Stimulated activated CD4-positive, alpha-beta T cell treated with anti-CD3 and anti-CD28 coated beads, Interleukin-15, amount 100 ng/mL, for 24 hours (primary cell): ENCODE measurements at regions not wholly inside any gene's neighbourhood (a gene's known extent, or its start where the extent isn't known, plus 50 kb on each side); places are given as distances from the start of the nearest gene placed in this dataset.
"Not testable (repeated sequence)": the region's sequence is repeated elsewhere in the genome, so short reads cannot be mapped to it uniquely, and the experiment has no call there.

Experiments
- DNase-seq: peaks from one replicate; pipeline ENCODE4 v3.0.0-alpha.2; 2020

DNA sequence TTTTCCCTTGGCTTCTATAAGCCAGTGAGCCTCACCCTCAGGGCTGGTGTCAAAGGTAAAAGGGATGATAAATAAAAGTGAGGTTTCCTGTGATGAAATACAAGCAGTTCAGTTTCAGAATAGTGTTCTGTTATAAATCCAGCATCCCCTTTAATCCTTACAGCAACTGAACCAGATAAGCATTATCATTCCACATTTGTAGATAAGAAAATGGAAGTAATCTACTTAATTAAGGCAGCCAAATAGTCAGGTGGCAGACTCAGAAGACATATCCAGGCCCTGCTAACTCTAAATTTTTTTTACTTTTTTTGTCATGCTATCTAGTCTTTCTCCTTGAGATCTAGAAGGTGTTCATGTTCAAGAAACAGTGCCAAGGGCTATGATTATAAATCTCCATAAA lies 99.4 kb upstream of the SOX21 start:
- DNase-seq: no peak

DNA sequence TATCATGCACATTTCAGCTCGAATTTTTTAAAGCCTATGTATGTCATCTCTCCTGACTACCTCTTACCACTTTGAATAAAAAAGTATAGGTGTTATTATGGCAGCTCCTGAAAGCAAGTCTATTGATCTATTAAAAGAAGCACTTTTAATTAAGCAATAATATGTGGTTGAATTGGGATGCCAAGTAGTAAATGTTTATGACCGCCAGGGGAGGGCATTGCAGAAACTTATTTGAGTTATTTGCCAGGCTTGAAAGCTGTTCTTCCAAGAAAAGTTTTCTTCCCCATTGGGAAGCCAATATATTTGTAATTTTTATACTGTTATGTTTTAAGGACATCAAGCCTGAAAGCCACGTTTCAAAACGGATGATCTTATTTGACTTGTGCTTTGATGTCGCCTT lies 88.1 kb upstream of the SOX21 start:
- DNase-seq: no peak

DNA sequence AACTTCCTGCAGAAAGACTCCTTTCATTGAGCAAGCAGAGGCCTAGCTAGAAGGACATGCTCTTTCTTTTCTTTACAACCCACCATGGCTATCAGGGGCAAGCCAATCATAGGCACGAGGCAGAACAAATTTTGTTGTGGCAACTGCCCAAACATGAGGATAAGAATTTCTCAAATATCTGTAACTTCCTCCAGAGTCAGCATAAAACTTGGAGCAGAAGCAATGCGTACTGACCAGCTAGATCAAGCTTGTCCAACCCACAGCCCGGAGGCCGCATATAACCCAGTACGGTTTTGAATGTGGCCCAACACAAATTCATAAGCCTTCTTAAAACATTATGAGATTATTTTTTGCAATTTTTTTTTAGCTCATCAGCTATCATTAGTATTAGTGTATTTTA lies 87.0 kb upstream of the SOX21 start:
- DNase-seq: no peak

DNA sequence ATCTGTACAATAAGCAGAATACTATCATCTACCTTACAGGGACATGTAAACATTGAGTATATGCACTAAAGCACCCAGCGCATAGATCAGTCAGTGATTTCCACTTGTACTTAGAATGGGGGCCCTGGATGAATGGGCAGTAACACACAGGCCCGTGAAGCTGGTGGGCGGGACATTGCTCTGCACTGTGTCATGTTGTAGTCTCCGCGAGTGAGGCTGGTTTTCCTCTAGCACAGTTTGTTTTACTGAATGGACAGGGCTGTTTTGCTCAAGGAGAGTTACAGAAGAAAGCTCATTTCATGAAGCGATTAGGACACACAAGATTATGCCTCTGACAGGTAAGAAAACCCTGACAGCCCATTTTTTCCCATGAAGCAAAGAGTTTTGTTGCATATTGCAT lies 86.4 kb upstream of the SOX21 start:
- DNase-seq: no peak

DNA sequence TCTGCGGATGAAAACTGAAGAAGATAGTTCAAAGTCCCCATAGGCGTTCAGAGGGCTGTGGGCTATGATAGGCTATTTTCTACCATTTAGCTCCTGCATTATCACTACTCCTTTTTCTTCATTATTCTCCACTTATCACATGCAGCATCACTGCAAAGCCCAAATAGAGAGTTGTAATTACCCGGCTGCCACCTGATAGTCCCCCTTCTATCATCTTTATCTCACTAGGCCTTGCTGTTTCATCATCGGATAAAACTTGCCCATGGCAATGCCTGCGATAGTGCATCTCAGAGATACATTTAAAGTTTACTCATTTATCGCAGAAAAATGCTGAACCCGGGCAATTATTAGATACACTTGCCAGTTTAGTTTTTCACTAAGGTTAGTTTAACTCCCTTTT lies 82.9 kb upstream of the SOX21 start:
- DNase-seq: no peak

DNA sequence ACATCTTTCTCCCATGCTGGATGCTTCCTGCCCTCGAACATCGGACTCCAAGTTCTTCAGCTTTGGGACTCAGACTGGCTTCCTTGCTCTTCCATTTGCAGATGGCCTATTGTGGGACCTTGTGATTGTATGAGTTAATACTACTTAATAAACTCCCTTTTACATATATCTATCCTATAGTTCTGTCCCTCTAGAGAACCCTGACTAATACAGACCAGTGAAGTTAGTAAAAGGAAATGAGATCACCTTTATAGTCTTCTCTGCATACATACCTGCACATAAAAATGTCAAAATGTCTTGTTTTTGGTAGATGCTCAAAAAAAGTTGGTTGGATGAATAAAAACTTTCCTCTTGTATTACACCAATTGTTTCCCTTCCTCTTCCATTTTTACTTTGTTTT lies 73.9 kb upstream of the SOX21 start:
- DNase-seq: not testable (repeated sequence)

DNA sequence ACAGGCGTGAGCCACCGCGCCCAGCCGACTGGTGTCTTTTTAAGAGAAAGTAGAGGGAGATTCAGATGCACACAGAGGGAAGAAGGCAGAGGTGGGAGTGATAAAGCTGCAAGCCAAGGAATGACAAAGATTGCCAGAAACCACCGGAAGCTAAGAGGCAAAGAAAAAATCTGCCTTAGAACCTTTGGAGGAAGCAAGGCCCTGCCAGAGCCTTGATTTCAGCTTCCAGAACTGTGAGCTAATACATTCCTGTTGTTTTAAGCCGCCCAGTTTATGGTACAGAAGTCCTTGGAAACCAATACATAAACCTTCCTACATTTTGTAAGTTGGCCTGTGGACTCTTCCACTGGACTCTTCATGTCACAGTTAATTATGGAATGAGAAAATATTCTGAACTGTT lies 71.7 kb upstream of the SOX21 start:
- no peak for DNase-seq

DNA sequence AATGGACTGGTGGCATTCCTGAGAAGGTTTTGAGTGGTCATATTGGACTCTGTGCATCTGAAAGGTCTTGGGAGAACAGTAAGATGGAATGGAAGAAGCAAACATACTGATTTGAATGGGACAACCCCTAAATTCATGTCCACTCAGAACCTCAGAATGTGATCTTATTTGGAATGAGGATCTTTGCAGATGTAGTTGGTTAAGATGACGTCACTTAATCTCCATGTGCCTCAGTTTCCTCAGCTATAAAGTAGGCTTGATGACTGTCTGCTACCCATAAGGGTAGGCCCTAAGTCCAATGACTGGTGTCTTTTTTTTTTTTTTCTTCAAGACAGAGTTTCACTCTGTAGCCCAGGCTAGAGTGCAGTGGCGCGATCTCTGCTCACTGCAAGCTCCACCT lies 71.1 kb upstream of the SOX21 start:
- no peak for DNase-seq

DNA sequence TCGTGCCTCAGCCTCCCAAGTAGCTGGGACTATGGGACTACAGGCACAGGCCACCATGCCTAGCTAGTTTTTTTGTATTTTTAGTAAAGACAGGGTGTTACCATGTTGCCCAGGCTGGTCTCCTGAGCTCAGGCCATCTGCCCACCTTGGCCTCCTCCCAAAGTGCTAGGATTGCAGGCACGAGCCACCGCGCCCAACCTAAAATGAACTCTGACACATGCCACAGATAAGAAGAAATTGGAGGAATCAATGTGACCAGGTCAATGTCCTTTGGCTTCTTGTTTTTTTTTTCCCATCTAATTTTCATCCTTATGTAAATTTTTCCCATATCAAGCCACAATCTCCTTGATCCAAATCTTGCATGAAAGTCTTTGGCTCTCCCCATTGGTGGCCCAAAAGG lies 68.1 kb upstream of the SOX21 start:
- DNase-seq: no peak

DNA sequence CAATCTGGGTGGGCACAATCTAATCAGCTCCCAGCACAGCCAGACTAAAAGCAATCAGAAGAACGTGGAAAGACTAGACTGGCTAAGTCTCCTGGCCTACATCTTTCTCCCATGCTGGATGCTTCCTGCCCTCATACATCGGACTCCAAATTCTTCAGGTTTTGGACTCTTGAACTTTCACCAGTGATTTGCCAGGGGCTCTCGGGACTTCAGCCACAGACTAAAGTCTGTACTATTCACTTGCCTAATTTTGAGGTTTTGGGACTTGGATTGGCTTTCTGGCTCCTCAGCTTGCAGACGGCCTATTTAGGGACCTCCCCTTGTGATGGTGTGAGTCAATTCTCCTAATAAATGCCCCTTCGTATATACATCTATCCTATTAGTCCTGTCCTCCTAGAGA lies 66.6 kb upstream of the SOX21 start:
- DNase-seq: no peak

DNA sequence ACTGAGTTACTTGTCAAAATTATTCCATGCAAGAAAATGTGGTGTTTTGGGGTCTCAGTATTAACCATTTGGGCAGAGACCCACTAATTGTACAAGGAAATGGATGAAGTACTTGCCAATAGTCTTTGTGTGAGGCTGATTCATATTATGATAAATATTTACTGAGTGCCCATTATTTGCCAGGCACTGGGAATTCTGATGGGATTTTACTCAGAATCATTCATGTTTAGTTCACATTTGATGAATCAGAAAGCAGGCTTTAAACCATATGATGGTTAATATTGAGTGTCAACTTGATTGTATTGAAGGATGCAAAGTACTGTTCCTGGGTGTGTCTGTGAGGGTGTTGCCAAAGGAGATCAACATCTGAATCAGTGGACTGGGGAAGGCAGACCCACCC lies 66.2 kb upstream of the SOX21 start:
- DNase-seq: no peak

DNA sequence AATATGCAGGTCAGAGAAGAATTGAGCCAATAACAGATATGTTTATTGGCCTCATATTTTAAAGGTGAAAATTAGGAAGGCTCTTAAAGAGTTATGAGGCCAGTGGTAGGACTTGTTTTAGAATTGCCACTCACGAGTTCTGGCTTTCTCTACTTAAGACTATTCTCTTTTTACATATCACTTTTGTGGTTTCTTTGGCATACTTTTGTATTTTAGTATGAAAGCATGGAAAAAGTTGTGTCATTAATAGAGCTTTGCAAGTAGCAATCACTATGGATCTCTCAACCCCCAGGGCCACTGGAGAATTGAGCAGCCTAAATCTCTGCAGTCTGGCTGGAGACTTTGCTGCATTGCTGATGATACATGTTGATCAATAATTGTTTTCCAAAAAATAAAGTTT lies 64.6 kb upstream of the SOX21 start:
- DNase-seq: no peak

DNA sequence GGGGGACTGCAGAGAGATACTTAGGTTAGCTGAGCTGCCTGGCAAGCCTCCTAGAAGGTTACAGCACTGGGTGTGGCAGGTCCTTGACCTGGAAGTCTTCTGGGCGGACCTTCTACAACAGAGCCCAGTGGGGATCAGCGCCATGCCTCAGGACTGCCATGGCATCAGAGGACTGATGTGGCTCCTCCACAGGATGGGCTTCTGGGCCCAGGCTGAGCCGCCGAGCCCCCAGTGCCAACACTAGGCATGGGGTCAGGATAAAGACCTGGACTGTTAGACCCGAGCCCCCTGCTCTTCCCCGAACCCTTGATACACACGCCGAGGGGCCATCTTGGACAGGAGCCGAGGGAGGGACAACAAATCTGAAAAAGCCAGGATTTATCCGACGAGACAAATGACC lies 64.0 kb upstream of the SOX21 start:
- DNase-seq: no peak

DNA sequence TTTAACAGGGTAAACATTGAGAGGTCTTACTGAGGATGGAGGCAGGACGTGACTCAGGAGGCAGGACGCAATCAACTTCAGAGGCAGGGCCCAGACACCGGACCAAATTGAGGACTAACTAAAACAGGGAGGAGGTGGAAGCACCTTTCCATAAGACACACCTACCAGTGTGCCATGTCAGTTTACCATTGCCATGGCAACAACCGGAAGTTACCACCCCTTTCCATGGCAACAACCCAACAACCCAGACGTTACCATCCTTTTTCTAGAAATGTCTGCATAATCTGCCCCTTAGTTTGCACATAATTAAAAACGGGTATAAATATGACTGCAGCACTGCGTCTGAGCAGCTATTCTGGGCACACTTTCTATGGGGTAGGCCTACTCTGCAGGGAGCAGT lies 53.5 kb upstream of the SOX21 start:
- no peak for DNase-seq

DNA sequence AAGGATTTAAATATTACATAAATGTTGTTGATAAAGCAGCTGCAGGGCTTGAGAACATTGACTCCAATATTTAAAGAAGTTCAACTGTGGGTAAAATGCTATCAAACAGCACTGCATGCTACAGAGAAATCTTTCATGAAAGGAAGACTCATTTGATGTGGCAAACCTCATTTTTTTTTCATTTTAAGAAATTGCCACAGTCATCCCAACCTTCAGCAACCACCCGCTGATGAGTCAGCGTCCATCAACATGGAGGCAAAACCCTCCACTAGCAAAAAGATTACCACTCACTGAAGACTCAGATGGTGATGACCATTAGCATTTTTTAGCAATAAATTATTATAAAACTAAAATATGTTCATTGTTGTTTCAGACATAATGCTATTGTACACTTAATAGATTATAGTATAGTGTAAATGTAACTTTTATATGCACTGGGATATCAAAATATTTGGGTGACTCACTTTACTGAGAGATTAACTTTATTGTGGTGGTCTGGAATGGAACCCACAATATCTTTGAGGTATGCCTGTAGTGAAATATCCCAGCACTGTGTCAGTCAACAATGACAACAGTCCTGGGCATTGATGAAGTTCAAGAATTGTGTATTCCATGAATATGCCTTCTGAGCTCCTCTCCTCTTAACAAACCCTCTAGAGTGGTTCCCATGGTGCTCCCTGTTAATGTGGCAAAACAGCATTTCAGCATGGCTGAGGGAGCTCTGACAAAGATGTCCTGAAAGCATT lies 52.4 kb upstream of the SOX21 start:
- DNase-seq: peak; percentile 16
